Activated naive CD4-positive, alpha-beta T cell (primary cell): ENCODE measurements at regions not wholly inside any gene's neighbourhood (a gene's known extent, or its start where the extent isn't known, plus 50 kb on each side); places are given as distances from the start of the nearest gene placed in this dataset.
"Not testable (repeated sequence)": the region's sequence is repeated elsewhere in the genome, so short reads cannot be mapped to it uniquely, and the experiment has no call there.

Experiments
- DNase-seq, 4 experiments: peaks; one replicate each; lab custom pipeline; 2025; lab: John Stamatoyannopoulos, UW

DNA sequence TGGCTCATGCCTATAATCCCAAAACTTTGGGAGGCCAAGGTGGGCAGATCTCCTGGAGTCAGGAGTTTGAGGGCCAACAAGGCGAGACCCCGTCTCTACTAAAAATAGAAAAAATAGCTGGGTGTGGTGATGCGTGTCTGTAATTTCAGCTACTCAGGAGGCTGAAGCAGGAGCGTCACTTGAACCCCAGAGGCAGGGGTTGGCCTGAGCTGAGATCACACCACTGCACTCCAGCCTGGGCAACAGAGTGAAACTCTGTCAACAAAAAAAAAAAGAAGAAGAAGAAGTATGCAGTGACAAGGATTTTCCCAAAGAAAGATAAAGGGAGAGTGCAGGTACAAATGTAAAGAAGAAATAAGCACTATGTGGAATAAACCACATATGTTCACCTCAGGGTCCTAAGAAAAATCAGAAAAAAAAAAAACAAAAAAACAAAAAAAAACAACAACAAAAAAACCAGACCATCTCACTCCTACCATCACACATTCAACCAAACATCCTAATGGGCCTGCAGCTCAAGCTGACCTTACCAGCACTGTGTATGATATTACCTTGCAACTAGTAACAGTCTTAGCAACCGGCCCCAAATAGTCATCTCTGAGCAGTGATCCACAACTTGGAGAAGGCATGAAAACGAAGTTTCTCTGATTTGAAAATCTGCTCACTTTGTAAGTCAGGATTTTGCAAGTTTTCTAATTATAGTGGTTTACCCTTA lies 296.7 kb upstream of the PROK2 start:
- no peak for DNase-seq

DNA sequence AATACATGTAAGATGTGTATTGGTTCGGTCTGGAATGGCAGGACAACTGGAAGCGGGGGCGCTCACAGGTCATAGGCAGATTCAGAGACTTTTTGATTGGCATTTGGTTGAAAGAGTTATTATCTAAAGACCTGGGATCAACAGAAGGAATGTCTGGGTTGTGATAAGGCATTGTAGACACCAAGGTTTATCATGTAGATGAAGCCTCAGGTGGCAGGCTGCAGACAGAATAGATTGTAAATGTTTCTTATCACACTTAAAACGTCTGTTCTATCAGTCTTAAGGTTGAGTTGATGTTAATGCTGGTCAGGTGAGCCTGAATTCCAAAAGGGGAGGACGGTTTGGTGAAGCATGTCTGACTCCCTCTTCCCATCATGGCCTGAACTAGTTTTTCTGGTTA lies 295.9 kb upstream of the PROK2 start:
- no peak for DNase-seq

DNA sequence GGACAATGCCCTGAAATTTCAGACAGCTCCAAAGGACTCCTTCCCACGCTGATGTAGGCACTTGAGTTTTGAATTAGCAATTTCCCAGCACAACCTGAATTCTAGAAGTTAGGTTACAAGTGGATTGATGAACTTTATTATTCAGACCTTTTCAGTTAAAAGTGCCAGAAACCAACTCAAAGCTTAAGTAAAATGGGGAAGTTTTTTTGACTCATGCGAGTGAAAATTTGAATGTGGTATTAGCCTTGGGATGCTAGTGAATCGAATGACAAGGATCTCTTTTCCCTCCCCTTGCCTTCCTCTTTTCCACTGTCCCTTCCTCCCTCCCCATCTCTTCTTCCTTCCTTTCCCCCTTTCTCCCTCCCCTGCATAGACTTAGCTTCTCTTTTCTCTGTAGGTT lies 295.1 kb upstream of the PROK2 start:
- DNase-seq = no peak

DNA sequence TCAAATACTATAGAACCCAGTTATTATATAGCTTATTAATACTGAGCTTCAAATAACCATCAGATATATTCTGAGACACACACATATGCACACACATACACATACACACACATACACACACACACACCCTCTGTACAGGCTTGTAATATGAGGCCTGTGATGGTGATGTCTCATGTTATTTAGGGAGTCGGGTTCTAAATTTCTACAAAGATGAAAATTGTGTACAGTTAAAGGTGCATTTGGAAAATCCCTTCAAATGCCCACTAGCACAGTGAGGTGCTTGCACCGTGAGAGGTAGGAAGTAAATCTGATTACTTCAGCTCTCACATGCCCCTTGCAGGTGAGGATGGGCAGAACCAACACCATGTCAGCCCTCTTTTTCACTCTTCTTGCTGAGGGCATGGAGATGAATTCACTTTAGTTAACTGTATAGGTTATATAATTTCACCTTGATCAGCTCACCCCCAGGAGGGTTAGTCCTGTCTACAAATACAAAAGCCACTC lies 294.5 kb upstream of the PROK2 start:
- DNase-seq = no peak

DNA sequence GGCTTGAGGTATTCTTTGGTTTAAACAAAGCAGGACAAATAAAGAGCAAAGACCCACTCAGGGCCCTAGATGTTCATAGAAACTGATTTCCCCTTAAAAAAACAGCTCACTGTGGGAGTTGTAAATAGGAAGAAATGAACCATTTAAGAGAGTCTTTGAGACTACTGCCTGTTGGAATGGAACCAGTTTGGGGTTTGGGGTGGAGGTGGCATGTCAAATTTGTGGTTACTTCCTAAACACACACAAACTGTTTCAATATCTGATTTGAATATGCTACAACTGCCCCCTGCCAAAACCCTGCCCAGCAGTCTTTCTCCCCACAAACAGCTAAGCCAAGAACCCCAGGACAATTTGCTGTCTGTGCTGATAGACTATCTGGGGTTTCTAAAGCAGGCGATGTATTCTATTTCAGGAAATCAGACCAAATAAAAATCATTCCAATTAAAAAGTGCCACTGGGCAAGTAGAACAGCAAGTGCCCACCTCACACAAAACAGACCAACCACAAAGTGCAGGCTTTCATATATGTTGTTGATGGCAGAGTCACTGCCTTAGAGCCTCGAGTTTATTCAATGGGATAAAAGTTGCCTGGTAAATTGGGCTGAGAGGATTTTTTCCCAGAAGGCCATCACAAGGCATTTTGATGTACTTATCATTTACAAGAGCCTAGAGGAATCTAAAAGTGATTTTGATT lies 293.9 kb upstream of the PROK2 start:
- DNase-seq = no peak

DNA sequence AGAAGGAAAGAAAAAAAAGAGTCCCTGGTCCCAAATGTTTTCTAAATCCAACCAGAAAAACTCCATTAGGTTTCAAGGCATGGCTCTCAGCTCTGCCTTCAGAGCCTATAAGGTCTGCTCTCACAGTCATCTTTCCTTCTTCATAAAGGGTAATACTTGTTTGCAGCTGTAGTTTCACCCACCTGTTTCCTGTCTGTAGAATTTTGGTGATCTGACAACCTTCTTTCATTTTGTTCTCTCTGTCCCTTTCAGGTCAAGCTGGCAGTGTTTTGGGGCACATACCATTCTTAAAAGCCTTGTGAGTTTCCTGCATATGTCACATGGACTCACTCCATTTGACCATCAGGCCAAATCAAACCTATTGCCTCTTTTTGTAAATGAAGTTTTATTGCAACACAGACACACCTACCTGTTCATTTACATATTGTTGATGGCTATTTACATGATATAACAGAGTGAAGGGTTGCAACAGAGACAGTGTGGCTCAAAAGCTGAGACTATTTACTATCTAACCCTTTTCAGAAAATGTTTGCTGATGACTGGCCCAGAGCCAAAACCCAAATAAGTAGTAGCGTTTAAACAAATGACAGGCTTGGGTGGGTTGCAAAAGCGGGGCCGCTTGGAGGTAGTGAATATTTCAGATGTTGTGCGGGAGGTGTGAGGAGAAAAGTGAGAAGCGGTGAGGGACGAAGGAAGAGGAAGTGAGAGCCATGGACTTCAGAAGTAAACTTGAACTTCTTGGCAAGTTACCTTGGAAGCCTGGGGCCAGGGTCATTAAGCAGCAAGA lies 292.7 kb upstream of the PROK2 start:
- DNase-seq = no peak

DNA sequence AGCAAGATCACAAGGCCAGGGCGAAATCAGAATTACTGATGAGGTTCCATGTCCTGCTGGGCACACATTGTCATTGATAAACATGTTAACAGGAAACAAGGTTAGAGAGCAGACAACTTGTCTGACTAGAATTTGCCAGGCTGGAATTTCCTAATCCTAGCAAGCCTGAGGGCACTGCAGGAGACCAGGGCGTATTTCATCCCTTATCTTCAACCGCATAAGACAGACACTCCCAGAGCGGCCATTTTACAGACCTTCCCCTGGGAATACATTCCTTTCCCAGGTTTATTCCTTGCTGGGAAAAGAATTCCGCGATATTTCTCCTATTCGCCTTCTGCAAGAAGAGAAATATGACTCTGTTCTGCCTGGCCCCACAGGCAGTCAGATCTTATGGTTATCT lies 290.9 kb upstream of the PROK2 start:
- not testable (repeated sequence) for DNase-seq

DNA sequence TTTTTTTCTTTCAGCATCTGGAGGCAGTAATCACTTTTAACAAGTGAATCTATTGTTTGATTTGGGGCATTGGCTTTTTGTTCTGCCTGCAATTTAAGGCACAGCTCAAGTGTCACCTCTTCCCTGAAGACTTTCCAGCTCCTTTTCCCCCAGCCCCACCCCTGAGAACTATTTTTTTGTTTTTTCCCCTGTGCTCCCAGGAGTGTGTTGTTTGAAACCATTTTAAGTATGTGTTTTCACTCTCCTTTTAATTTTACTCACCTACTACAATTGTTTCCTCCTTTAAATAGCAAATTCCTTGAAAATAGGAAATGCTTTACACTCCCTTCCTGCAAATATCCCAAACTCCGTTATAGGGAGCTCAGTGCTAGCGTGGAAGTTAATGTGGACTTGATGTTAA lies 286.7 kb upstream of the PROK2 start:
- DNase-seq = no peak

DNA sequence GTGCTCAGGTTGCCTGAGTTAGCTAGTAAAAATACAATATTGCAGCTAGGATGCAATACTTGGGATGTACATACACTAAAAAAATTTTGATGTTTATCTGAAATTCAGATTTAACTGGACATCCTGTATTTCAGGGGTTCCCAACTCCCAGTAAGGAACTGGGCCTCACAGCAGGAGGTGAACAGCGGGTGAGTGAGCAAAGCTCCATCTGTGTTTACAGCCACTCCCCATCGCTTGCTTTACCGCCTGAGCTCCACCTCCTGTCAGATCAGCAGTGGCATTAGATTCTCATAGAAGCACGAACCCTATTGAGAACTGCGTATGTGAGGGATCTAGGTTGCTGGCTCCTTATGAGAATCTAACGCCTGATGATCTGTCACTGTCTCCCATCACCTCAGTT lies 285.1 kb upstream of the PROK2 start:
- DNase-seq = no peak

DNA sequence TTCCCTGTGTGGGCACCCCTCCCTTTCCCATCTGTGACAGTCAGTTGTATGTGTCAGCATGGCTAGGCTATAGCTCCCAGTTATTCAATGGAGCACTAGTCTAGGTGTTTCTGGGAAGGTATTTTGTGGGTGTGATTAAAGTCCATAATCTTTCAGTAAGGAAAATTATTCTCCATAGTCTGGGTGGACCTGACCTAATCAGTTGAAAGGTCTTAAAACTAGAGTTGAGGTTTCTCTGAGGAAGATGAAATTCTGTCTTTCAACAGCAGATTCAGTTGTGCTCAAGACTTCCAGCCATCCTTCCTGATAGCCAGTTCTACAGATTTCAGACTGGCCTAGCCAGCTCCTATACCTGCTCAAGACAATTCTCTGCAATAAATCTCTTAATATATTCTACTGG lies 284.6 kb upstream of the PROK2 start:
- DNase-seq = no peak

DNA sequence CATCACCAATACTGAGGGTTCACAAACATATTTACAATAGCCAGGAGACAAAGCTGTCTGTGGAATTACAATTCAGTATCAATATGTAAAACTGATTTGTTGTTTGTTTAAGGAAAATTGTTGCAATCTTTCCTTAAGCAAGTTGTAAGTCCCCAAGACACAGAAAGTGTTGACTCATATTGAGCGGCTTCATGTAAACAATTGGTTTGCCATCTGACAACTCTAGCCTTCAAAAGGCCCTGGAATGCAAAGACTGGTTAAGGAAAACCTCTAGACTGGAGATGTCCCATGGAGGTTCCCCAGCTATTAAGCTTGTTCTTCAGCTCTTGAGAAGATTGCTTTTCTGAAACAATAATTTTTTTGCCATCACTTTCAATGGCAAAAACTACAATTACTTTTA lies 283.7 kb upstream of the PROK2 start:
- DNase-seq = no peak

DNA sequence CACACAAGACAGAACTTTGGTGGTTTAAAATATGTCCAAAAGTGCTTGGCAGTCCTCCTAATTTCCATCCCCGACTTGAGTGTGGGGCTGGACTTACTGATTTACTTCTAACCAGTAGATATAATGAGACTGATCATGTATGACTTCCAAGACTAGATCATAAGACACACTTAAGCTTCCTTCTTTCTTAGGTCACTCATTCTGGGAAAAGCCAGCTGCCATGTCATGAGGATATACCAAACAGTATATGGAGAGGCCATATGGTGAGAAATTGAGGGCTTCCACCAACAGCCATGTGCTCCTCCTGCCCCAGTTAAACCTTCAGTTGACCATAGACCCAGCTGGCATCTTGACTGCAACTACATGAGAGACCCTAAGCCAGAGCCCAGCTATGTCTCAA lies 282.8 kb upstream of the PROK2 start:
- DNase-seq = no peak

DNA sequence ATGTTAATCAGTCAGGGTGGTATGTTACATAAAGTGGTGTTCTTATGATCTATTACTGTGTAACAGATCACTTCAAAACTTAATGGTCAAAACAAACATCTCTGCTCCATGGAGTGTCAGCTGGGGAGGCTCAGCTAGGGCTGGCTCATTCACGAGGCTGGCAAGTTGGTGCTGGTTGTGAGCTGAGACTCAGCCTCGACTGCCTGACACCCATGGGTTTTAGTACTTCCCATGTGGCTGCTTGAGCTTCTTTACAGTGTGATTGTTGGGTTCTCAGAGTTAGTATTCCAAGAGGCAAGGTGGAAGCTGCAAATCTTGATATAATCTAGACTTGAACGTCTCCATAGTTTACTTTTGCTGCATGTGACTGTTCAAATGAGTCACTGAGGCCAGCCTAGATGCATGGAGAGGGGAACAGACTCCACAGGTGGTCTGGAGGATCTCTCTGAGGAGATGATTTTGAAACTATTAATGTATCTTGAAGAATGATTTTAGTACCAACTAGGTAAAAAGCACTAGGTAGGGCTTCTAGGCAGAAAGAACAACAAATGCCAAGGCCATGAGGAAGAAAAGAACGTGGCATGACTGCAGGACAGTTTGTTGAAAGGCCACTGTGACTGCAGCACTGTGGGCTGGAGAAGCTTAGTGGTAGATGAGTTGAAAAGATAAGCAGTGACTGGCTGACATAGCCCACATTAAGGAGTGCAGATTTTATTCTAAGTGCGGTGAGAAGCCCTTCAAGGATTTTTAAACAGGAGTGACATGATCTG lies 281.1 kb upstream of the PROK2 start:
- no peak for DNase-seq

DNA sequence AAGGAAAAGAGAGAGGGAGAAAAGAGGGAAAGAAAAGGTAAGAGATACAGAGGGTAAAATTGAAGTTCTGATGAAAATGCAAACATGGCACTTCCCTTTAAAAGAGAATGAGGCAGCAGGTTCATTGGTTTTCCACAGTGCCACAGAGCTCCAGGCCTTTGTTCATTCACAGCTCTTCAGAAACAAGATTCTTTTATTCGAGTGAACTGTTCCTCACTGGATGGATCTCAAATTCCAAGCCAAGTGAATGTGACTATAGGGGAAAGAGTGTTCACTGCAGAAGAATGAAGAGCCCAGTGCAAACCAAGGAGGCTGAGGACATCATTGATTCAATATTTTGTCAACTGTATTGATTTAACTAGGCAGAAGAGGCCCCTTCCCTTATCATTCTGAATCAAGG lies 280.3 kb upstream of the PROK2 start:
- DNase-seq = no peak

DNA sequence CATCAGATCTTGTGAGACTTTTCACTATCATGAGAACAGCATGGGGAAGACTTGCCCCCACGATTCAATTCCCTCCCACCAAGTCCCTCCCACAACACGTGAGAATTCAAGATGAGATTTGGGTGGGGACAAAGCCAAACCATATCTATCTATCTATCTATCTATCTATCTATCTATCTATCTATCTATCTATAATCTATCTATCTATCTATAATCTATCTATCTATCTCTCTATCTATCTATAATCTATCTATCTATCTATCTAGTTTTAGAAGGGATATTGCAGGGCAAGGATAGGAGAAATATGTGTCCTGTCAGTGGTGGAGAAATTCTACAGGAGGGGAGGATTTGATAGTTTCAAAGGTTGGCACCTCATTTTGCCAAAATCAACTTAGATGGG lies 279.8 kb upstream of the PROK2 start:
- not testable (repeated sequence) for DNase-seq

DNA sequence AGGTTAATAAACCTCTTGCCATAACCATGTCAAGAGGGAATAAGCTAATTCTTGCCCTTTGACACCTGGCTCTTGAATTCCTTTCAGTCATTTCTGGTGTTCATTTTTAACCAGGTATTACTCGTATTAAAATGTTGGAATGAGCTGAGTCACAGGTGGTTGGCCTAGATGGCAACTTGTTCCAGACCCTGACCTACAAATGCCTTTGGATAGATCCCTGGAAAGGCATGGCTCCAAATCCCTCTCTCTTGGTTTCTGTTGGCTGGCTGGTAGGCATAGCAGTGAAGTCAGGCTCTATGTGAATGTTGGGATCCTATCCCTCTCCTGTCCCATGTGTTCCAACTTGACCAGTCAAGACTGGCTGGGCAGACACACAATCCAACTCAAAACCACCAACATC lies 277.1 kb upstream of the PROK2 start:
- no peak for DNase-seq

DNA sequence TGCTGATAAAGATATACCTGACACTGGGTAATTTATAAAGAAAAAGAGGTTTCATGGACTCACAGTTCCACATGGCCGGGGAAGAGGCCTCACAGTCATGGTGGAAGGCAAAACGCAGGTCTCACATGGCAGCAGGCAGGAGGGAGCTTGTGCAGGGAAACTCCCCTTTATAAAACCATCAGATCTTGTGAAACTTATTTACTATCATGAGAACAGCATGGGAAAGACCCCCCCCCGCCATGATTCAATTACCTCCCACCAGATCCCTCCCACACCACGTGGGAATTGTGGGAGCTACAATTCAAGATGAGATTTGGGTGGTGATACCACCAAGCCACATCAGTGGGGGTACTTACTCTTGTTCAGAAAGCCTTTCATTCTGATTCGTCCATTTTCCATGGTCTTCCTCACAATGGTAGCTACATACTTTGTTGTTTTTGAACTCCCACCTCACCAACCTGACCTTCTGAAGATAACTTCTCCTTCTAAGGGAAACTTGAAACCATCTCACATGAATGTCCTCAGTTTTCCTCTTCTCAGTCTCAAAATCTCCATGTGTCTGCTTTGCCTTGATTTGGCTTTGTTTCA lies 275.6 kb upstream of the PROK2 start:
- DNase-seq = no peak

DNA sequence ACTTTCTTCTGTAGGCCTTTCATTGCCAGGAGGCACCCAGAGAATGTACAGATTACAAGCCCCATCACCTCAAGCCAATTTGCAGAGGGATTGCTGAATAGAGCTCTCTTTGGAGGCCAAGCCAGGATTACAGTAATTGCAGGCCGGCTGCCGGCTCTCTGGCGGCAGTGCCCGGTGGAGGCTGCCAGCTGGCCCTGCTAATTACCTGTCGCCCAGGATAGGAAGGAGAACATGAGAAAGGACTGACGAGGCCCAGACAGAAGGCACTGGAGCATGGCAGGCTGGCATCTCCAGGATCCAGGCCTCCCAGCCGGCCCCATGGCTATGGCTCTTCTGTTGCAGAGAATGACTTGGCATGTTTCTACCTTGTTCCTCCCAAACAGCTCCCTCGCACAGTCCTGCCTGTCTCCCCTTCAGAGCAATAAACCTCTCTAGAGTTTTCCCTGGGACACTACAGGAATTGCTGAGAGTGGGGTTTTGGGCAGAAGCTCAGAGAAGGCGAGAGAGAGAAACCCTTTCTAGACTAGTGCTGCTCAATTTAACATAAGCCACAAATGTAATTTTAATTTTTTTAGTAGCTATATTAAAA lies 273.6 kb upstream of the PROK2 start:
- DNase-seq = no peak

DNA sequence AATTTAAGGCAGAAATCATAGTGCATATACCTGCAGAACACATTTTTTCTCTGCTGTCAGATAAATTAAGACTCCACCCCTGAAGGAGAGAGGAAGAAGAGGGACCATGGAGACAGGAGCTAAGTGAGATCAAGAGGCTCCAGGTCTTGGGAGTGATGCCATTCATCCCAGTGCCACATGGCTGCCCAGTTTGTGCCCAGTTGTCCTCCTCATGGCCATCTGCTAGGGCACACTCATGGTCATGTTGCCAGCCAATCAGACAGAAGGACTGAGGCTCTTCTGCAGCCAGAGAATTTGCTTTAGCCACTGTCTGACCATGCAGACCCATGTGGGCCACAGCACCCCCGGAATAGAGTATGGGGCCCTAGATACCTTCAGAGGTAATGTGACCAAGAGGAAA lies 270.5 kb upstream of the PROK2 start:
- DNase-seq = no peak

DNA sequence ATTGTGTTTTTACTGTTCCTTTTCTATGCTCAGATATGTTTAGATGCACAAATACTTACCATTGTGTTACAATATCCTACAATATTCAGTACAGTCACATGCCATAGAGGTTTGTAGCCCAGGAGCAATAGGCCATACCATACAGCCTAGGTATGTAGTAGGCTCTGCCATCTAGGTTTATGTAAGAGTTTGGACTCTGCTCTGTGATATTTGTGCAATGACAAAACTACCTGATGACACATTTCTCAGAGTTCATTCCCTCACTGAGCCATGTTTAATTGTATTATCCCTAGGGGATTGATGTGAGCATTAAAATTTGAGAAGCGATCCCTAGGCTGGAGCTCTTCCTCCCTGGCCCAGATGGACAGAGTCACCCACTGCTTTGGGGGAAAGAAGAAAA lies 270.0 kb upstream of the PROK2 start:
- DNase-seq = no peak

DNA sequence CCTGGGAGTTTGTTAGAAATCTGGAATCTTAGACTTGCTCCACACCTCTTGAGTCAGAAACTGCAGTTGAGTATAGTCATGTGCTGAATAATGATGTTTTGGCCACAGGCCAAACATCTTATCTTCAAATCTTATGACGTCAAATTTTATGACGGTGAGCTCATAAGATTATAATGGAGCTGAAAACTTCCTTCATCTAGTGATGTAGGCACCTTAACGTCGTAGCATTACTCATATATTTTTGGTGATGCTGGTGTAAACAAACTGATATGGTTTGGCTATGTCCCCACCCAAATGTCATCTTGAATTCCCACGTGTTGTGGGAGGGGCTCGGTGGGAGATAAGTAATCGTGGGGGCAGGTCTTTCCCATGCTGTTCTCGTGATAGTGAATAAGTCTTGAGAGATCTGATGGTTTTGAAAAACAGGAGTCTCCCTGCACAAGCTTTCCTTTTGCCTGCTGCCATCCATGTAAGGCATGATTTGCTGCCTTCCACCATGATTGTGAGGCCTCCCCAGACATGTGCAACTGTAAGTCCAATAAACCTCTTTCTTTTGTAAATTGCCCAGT lies 268.0 kb upstream of the PROK2 start:
- no peak for DNase-seq
